ENCODE measurements at regions not wholly inside any gene's neighbourhood (a gene's known extent, or its start where the extent isn't known, plus 50 kb on each side); places are given as distances from the start of the nearest gene placed in this dataset.

- TF ChIP-seq, protein P1, sequence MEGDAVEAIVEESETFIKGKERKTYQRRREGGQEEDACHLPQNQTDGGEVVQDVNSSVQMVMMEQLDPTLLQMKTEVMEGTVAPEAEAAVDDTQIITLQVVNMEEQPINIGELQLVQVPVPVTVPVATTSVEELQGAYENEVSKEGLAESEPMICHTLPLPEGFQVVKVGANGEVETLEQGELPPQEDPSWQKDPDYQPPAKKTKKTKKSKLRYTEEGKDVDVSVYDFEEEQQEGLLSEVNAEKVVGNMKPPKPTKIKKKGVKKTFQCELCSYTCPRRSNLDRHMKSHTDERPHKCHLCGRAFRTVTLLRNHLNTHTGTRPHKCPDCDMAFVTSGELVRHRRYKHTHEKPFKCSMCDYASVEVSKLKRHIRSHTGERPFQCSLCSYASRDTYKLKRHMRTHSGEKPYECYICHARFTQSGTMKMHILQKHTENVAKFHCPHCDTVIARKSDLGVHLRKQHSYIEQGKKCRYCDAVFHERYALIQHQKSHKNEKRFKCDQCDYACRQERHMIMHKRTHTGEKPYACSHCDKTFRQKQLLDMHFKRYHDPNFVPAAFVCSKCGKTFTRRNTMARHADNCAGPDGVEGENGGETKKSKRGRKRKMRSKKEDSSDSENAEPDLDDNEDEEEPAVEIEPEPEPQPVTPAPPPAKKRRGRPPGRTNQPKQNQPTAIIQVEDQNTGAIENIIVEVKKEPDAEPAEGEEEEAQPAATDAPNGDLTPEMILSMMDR (IDR thresholded peaks at IDR 0.05), result no peak
- TF ChIP-seq POLR2A (IDR thresholded peaks at IDR 0.05), result no peak
These were observed 151.3 kb upstream of the NPVF start for GRCh38 chr7:25379351-25380300.
